ENCODE measurements at regions not wholly inside any gene's neighbourhood (a gene's known extent, or its start where the extent isn't known, plus 50 kb on each side); places are given as distances from the start of the nearest gene placed in this dataset.

DNA sequence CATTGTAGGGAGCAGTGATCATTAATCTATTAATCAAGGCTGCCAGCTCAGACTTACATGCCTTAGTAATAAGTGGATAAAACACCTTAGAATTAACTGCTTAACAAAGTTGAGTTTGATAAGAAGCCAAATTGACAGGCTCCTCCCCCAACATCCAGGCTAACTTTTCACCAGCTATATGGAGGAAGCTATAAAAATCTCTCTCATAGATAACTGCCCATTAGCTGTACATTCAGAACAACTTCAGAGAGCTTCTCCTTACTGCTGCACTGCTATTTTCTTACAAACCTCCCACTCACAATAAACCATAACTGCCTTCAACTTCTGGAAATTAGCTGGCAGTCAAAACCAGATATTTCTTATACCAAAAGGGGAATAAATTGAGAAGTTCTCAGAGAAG lies 364.1 kb downstream of the PRELID2 start:
- TF ChIP-seq CTCF (IDR thresholded peaks at IDR 0.05) (no peak), POLR2A (IDR thresholded peaks at IDR 0.05) (no peak)

All from heart left ventricle (tissue), 13 donors.